SK-N-SH (cell line): ENCODE measurements at regions not wholly inside any gene's neighbourhood (a gene's known extent, or its start where the extent isn't known, plus 50 kb on each side); places are given as distances from the start of the nearest gene placed in this dataset.

Source experiments
- CTCF ChIA-PET: fragments of 300-600, 350-600 bp; formaldehyde crosslinking; extraction: SDS; loops from one replicate; lab custom pipeline; 2021; lab: Yijun Ruan, JAX
- POLR2A ChIA-PET: fragments of 350-600 bp; sonication (Branson Sonifier 250); formaldehyde crosslinking; extraction: SDS; loops from one replicate; lab custom pipeline; 2020; ENCODE audit warnings: antibody characterized with exemption, inconsistent platforms; lab: Yijun Ruan, JAX
- DNase-seq: peaks from one replicate; pipeline ENCODE4 v3.0.0; 2012
- H2AFZ ChIP-seq: fragments of 200-600 bp; sonication (generic); 2 replicates; pipeline ENCODE4 v1.8.1; 2016; ENCODE audit warnings: antibody characterized with exemption, mild to moderate bottlenecking, low read depth
- H3F3A ChIP-seq: fragments of 200-600 bp; sonication (generic); replicated peaks from 2 replicates; pipeline ENCODE3; 2016; ENCODE audit warnings: antibody characterized with exemption, mild to moderate bottlenecking; ENCODE audit not compliant: insufficient read depth
- H3K27ac ChIP-seq, 2 experiments: fragments of 200-500 bp in 1 of 2; fragments of 200-600 bp in 1 of 2; sonication (Bioruptor generic) in 1 of 2; sonication (generic), shearing (Covaris generic) in 1 of 2; 2 replicates each; pipeline versions ENCODE4 v1.5.1 to v1.6.1; 2014 to 2016; ENCODE audit warnings: low read depth in 2 of 2, inconsistent platforms in 1 of 2, low read length in 1 of 2, mild to moderate bottlenecking in 1 of 2, mixed read lengths in 1 of 2
- H3K27me3 ChIP-seq: fragments of 200-600 bp; sonication (generic), shearing (Covaris generic); 2 replicates; pipeline ENCODE4 v1.6.1; 2016; ENCODE audit warnings: mixed run types; ENCODE audit not compliant: insufficient read depth
- H3K36me3 ChIP-seq, 2 experiments: fragments of 200-500 bp in 1 of 2; fragments of 200-600 bp in 1 of 2; sonication (Bioruptor generic) in 1 of 2; sonication (generic) in 1 of 2; replicated peaks in 1 of 2; 2 replicates each; pipeline versions ENCODE3 to v1.5.1; 2014 to 2016; ENCODE audit warnings: low read length in 1 of 2, mild to moderate bottlenecking in 1 of 2; ENCODE audit not compliant: insufficient read depth in 2 of 2, control insufficient read depth in 1 of 2
- H3K4me1 ChIP-seq, 2 experiments: fragments of 200-500 bp in 1 of 2; fragments of 200-600 bp in 1 of 2; sonication (Bioruptor generic) in 1 of 2; sonication (generic), shearing (Covaris generic) in 1 of 2; 2 replicates each; pipeline versions ENCODE4 v1.5.1 to v1.6.1; 2014 to 2016; ENCODE audit warnings: low read depth in 1 of 2, low read length in 1 of 2, mixed run types in 1 of 2; ENCODE audit not compliant: insufficient read depth in 2 of 2, control insufficient read depth in 1 of 2
- H3K4me2 ChIP-seq: fragments of 200-600 bp; sonication (generic), shearing (Covaris generic); 2 replicates; pipeline ENCODE4 v1.6.1; 2017; ENCODE audit warnings: mixed run types
- H3K4me3 ChIP-seq, 2 experiments: fragments of 200-500 bp in 1 of 2; fragments of 200-600 bp in 1 of 2; sonication (Bioruptor generic) in 1 of 2; sonication (generic), shearing (Covaris generic) in 1 of 2; 2 replicates each; pipeline versions ENCODE4 v1.5.1 to v1.8.1; 2014 to 2016; ENCODE audit warnings: low read depth in 2 of 2, inconsistent platforms in 1 of 2, low read length in 1 of 2, mild to moderate bottlenecking in 1 of 2, mixed read lengths in 1 of 2, moderate library complexity in 1 of 2
- H3K79me2 ChIP-seq: fragments of 200-600 bp; sonication (generic); 2 replicates; pipeline ENCODE4 v1.8.1; 2017; ENCODE audit warnings: mild to moderate bottlenecking; ENCODE audit not compliant: insufficient read depth
- H3K9ac ChIP-seq: fragments of 200-600 bp; sonication (generic); 2 replicates; pipeline ENCODE4 v1.6.1; 2017; ENCODE audit warnings: mixed run types
- H3K9me2 ChIP-seq: fragments of 200-600 bp; sonication (generic); 2 replicates; pipeline ENCODE4 v1.6.1; 2017; ENCODE audit warnings: mixed run types
- H3K9me3 ChIP-seq: fragments of 200-600 bp; sonication (generic); 2 replicates; pipeline ENCODE4 v1.6.1; 2017; ENCODE audit warnings: mixed run types, mild to moderate bottlenecking, moderate library complexity
- H4K20me1 ChIP-seq: fragments of 200-600 bp; sonication (generic); 2 replicates; pipeline ENCODE4 v1.6.1; 2017; ENCODE audit warnings: mild to moderate bottlenecking, mixed run types; ENCODE audit not compliant: insufficient read depth
- EZH2phosphoT487 ChIP-seq: fragments of 200-600 bp; sonication (generic); IDR thresholded peaks from 2 replicates; pipeline ENCODE4 v1.6.1; 2017; ENCODE audit warnings: low read depth, mixed run types, mild to moderate bottlenecking, antibody characterized with exemption, moderate library complexity, borderline replicate concordance
- FOSL2 ChIP-seq: IDR thresholded peaks from 2 replicates; pipeline ENCODE4 v1.4.0; 2012; ENCODE audit warnings: low read depth, mild to moderate bottlenecking, moderate library complexity, borderline replicate concordance
- FOXM1 ChIP-seq: IDR thresholded peaks from 2 replicates; pipeline ENCODE4 v1.4.0; 2012; ENCODE audit warnings: low read depth, mild to moderate bottlenecking
- GABPA ChIP-seq: IDR thresholded peaks from 2 replicates; pipeline ENCODE4 v1.4.0; 2012; ENCODE audit warnings: low read depth, mild to moderate bottlenecking
- JUND ChIP-seq: IDR thresholded peaks from 2 replicates; pipeline ENCODE4 v1.4.0; 2012
- MEF2A ChIP-seq: IDR thresholded peaks from 2 replicates; pipeline ENCODE4 v1.4.0; 2012; ENCODE audit warnings: low read depth, borderline replicate concordance
- NFIC ChIP-seq: IDR thresholded peaks from 2 replicates; pipeline ENCODE4 v1.4.0; 2012; ENCODE audit warnings: borderline replicate concordance
- POLR2AphosphoS5 ChIP-seq: IDR thresholded peaks from 2 replicates; pipeline ENCODE4 v1.6.1; 2012; ENCODE audit warnings: low read depth, low read length
- RXRA ChIP-seq: IDR thresholded peaks from 2 replicates; pipeline ENCODE4 v1.4.0; 2012; ENCODE audit warnings: low read depth, mild to moderate bottlenecking, borderline replicate concordance
- SIN3A ChIP-seq: IDR thresholded peaks from 2 replicates; pipeline ENCODE4 v1.6.1; 2012; ENCODE audit warnings: low read depth, mild to moderate bottlenecking, low read length, moderate library complexity, borderline replicate concordance
- SMC3 ChIP-seq: IDR thresholded peaks from 2 replicates; pipeline ENCODE4 v1.6.1; 2012; ENCODE audit warnings: low read depth, low read length, improper control_type of control experiment
- TCF12 ChIP-seq: IDR thresholded peaks from 2 replicates; pipeline ENCODE4 v1.4.0; 2012
- TEAD4 ChIP-seq: IDR thresholded peaks from 2 replicates; pipeline ENCODE4 v1.4.0; 2012; ENCODE audit warnings: mild to moderate bottlenecking, borderline replicate concordance; ENCODE audit not compliant: insufficient read depth
- YY1 ChIP-seq: IDR thresholded peaks from 2 replicates; pipeline ENCODE4 v1.4.0; 2012; ENCODE audit warnings: low read depth, mild to moderate bottlenecking
- WGBS: methylation state at CpG from one replicate; pipeline ENCODE4 v1.1.6; 2017; ENCODE audit warnings: low lambda C conversion rate; 5-methylcytosine and 5-hydroxymethylcytosine counted together
- TF ChIP-seq, protein P1 (sequence below): IDR thresholded peaks from 2 replicates; pipeline ENCODE4 v1.4.0; 2012; ENCODE audit warnings: low read depth, borderline replicate concordance
- TF ChIP-seq, protein P2 (sequence below): fragments of 150-350 bp; IDR thresholded peaks from 2 replicates; pipeline ENCODE4 v1.6.1; 2016; ENCODE audit warnings: mild to moderate bottlenecking, low read depth, low read length
- TF ChIP-seq, protein P3 (sequence below): fragments of 200-600 bp; sonication (generic); IDR thresholded peaks from 2 replicates; pipeline ENCODE4 v1.6.1; 2017; ENCODE audit warnings: antibody characterized with exemption, mild to moderate bottlenecking, moderate library complexity
- TF ChIP-seq, protein P4 (sequence below): IDR thresholded peaks from 2 replicates; pipeline ENCODE4 v1.4.0; 2012; ENCODE audit warnings: low read depth
- TF ChIP-seq, protein P5 (sequence below): IDR thresholded peaks from 2 replicates; pipeline ENCODE4; 2012

DNA sequence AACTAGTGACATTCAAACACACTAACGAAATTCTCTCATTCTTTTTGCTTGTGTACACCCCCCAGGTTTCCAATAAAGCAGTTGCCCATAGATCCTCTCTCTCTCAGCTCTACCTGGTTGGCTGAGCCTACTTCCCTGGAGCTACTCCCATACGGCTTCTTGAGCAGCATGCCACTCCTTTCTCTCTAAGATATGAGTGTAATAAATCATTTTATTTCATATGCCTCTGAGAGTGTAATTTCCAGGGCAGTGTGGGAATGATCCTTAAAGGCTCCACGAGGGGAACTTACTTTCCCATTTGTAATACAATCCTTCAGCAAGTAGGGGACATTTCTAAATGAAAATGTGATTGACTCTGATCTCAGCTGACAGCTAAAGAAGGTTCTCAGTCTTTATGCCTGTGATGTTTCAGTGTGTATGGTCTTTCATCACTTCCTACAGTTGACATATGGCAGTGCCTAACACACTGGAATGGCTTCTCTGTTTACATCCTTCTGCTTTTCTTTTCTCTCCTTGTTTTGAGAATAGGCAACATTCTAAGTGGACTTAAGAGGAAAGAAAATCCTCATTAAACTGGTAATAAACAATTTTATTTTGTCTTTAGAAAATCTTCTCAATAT, 1194.3 kb upstream of the CDH8 start:
- POLR2A ChIA-PET, result no interaction called here
- 12% methylated on average over 3 of the region's 3 CpGs for WGBS
- CTCF ChIA-PET, result interaction anchor here (1.0 kb wide), 1 partner anchor 9 kb away, joined by 3 read pairs; no protein-coding TSS in a partner anchor

More for the DNA sequence above, 1194.3 kb upstream of the CDH8 start:
- no peaks in the 10 kb centered on the region for H4K20me1 ChIP-seq
- H3K9me3 ChIP-seq, result no peaks in the 10 kb centered on the region
- H3K27ac ChIP-seq, result no peak overlapping the region
- H3K36me3 ChIP-seq, result no peaks in the 10 kb centered on the region
- no peaks in the 10 kb centered on the region for H3F3A ChIP-seq
- H3K79me2 ChIP-seq, result no peaks in the 10 kb centered on the region
- no peak for TF ChIP-seq YY1
- TF ChIP-seq GABPA, result no peak
- TF ChIP-seq, protein P1, sequence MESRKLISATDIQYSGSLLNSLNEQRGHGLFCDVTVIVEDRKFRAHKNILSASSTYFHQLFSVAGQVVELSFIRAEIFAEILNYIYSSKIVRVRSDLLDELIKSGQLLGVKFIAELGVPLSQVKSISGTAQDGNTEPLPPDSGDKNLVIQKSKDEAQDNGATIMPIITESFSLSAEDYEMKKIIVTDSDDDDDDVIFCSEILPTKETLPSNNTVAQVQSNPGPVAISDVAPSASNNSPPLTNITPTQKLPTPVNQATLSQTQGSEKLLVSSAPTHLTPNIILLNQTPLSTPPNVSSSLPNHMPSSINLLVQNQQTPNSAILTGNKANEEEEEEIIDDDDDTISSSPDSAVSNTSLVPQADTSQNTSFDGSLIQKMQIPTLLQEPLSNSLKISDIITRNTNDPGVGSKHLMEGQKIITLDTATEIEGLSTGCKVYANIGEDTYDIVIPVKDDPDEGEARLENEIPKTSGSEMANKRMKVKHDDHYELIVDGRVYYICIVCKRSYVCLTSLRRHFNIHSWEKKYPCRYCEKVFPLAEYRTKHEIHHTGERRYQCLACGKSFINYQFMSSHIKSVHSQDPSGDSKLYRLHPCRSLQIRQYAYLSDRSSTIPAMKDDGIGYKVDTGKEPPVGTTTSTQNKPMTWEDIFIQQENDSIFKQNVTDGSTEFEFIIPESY, result no peak
- no peak for TF ChIP-seq FOSL2
- no peak for TF ChIP-seq NFIC
- TF ChIP-seq POLR2AphosphoS5, result no peak
- TF ChIP-seq, protein P2, sequence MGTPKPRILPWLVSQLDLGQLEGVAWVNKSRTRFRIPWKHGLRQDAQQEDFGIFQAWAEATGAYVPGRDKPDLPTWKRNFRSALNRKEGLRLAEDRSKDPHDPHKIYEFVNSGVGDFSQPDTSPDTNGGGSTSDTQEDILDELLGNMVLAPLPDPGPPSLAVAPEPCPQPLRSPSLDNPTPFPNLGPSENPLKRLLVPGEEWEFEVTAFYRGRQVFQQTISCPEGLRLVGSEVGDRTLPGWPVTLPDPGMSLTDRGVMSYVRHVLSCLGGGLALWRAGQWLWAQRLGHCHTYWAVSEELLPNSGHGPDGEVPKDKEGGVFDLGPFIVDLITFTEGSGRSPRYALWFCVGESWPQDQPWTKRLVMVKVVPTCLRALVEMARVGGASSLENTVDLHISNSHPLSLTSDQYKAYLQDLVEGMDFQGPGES, result no peak
- no peak for TF ChIP-seq SIN3A
- TF ChIP-seq, protein P3, sequence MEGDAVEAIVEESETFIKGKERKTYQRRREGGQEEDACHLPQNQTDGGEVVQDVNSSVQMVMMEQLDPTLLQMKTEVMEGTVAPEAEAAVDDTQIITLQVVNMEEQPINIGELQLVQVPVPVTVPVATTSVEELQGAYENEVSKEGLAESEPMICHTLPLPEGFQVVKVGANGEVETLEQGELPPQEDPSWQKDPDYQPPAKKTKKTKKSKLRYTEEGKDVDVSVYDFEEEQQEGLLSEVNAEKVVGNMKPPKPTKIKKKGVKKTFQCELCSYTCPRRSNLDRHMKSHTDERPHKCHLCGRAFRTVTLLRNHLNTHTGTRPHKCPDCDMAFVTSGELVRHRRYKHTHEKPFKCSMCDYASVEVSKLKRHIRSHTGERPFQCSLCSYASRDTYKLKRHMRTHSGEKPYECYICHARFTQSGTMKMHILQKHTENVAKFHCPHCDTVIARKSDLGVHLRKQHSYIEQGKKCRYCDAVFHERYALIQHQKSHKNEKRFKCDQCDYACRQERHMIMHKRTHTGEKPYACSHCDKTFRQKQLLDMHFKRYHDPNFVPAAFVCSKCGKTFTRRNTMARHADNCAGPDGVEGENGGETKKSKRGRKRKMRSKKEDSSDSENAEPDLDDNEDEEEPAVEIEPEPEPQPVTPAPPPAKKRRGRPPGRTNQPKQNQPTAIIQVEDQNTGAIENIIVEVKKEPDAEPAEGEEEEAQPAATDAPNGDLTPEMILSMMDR, result no peak
- no peak for TF ChIP-seq FOXM1
- TF ChIP-seq MEF2A, result no peak
- no peak for TF ChIP-seq EZH2phosphoT487
- no peak for TF ChIP-seq RXRA
- no peak for TF ChIP-seq SMC3
- no peak for TF ChIP-seq TEAD4
- TF ChIP-seq, protein P4, sequence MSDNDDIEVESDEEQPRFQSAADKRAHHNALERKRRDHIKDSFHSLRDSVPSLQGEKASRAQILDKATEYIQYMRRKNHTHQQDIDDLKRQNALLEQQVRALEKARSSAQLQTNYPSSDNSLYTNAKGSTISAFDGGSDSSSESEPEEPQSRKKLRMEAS, result no peak
- TF ChIP-seq TCF12, result no peak
- TF ChIP-seq, protein P5, sequence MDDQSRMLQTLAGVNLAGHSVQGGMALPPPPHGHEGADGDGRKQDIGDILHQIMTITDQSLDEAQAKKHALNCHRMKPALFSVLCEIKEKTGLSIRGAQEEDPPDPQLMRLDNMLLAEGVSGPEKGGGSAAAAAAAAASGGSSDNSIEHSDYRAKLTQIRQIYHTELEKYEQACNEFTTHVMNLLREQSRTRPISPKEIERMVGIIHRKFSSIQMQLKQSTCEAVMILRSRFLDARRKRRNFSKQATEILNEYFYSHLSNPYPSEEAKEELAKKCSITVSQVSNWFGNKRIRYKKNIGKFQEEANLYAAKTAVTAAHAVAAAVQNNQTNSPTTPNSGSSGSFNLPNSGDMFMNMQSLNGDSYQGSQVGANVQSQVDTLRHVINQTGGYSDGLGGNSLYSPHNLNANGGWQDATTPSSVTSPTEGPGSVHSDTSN, result no peak
- TF ChIP-seq JUND, result no peak
- no peak overlapping the region for H2AFZ ChIP-seq
- H3K4me2 ChIP-seq, result no peak overlapping the region
- no peaks in the 10 kb centered on the region for H3K27me3 ChIP-seq
- no peaks in the 10 kb centered on the region for H3K4me1 ChIP-seq
- H3K4me3 ChIP-seq, result no peak overlapping the region
- H3K9ac ChIP-seq, result no peak overlapping the region
- no peak for DNase-seq
- no peaks in the 10 kb centered on the region for H3K9me2 ChIP-seq
